GM12878 (cell line): ENCODE measurements at regions not wholly inside any gene's neighbourhood (a gene's known extent, or its start where the extent isn't known, plus 50 kb on each side); places are given as distances from the start of the nearest gene placed in this dataset.
"Not testable (repeated sequence)": the region's sequence is repeated elsewhere in the genome, so short reads cannot be mapped to it uniquely, and the experiment has no call there.

Source experiments
- ATAC-seq: fragments of 200-7000 bp; cut with Tn5 transposase; 3 replicates; pipeline ENCODE4 v1.9.1; 2020; ENCODE audit warnings: mild to moderate bottlenecking, moderate library complexity
- BruUV-seq: library from RNA; stranded (reverse); fragments of 400-500 nt; replicated peaks from 2 replicates; lab custom pipeline; 2021; lab: Mats Ljungman, UMichigan
- CTCF ChIA-PET: fragments of 300-600 bp; sonication (Branson Sonifier 250); formaldehyde crosslinking; extraction: SDS; loops from one replicate; lab custom pipeline; 2021; ENCODE audit warnings: inconsistent platforms; lab: Yijun Ruan, JAX
- POLR2A ChIA-PET: fragments of 350-600 bp; formaldehyde crosslinking; extraction: SDS; loops from one replicate; lab custom pipeline; 2021; ENCODE audit warnings: inconsistent platforms; lab: Charles Lee
- RAD21 ChIA-PET: fragments of 300-600 bp; sonication (Branson Sonifier 250); formaldehyde crosslinking; loops from one replicate; lab custom pipeline; 2023; ENCODE audit warnings: antibody characterized with exemption; ENCODE audit not compliant: unreplicated experiment; lab: Charles Lee
- SMC1A ChIA-PET: fragments of 300-600 bp; sonication (Branson Sonifier 250); formaldehyde crosslinking; loops from one replicate; lab custom pipeline; 2023; ENCODE audit not compliant: unreplicated experiment, uncharacterized antibody; lab: Charles Lee
- DNase-seq: peaks from one replicate; pipeline ENCODE4 v3.0.0-alpha.2; 2011; ENCODE audit warnings: low read depth, low spot score
- FAIRE-seq: peaks from 3 replicates; lab custom pipeline; 2011; peaks lifted over from hg19 to GRCh38; lab: Jason Lieb, UNC
- H2AFZ ChIP-seq: 2 replicates; pipeline ENCODE4 v1.6.0; 2011; ENCODE audit warnings: low read depth, low read length, control low read depth; ENCODE audit not compliant: control insufficient read depth
- H3K27ac ChIP-seq: 2 replicates; pipeline ENCODE4 v1.5.1; 2011; ENCODE audit warnings: control low read depth; ENCODE audit not compliant: control insufficient read depth, insufficient read depth
- H3K27me3 ChIP-seq, 2 experiments: replicated peaks in 1 of 2; 2 replicates each; pipeline versions ENCODE4 v1.6.0 to v1.6.1; 2011; ENCODE audit warnings: low read length in 1 of 2; ENCODE audit not compliant: control insufficient read depth in 2 of 2, insufficient read depth in 2 of 2
- H3K36me3 ChIP-seq, 2 experiments: 2 replicates each; pipeline ENCODE4 v1.5.1; 2011; ENCODE audit warnings: low read length in 1 of 2; ENCODE audit not compliant: control insufficient read depth in 2 of 2, insufficient read depth in 2 of 2
- H3K4me1 ChIP-seq: 2 replicates; pipeline ENCODE4 v1.6.1; 2011; ENCODE audit warnings: mild to moderate bottlenecking, low read length, moderate library complexity, mixed read lengths; ENCODE audit not compliant: control insufficient read depth, insufficient read depth
- H3K4me2 ChIP-seq: 2 replicates; pipeline ENCODE4 v1.6.0; 2011; ENCODE audit warnings: control low read depth; ENCODE audit not compliant: control insufficient read depth, insufficient read depth
- H3K4me3 ChIP-seq: fragments of 200-600 bp; sonication (generic); 2 replicates; pipeline ENCODE4 v1.5.1; 2016
- H3K79me2 ChIP-seq: 2 replicates; pipeline ENCODE4 v1.6.0; 2011; ENCODE audit warnings: low read length; ENCODE audit not compliant: control insufficient read depth, insufficient read depth
- H3K9ac ChIP-seq: 2 replicates; pipeline ENCODE4 v1.8.0; 2011; ENCODE audit warnings: low read length, control low read depth, mixed read lengths; ENCODE audit not compliant: control insufficient read depth, insufficient read depth
- H3K9me3 ChIP-seq: replicated peaks from 3 replicates; pipeline ENCODE4 v1.5.1; 2011; ENCODE audit warnings: mild to moderate bottlenecking, low read length; ENCODE audit not compliant: control insufficient read depth, insufficient read depth
- H4K20me1 ChIP-seq: 2 replicates; pipeline ENCODE4 v1.6.0; 2011; ENCODE audit not compliant: control insufficient read depth, insufficient read depth
- WGBS: methylation state at CpG from one replicate; pipeline ENCODE4 v1.1.6; 2016; ENCODE audit warnings: low lambda C conversion rate; ENCODE audit not compliant: insufficient replicate concordance, insufficient coverage; ENCODE audit errors: missing lambda C conversion rate; 5-methylcytosine and 5-hydroxymethylcytosine counted together
- in situ Hi-C: fragments of 300-500 bp; cut with MboI; formaldehyde crosslinking; loops from 9 replicates; pipeline ENCODE4 v1.14.3; 2018; ENCODE audit warnings: mixed read lengths
- intact Hi-C: fragments of 100-400 bp; cut with micrococcal nuclease; formaldehyde crosslinking; loops from one replicate; pipeline ENCODE4 v1.14.2; 2022; ENCODE audit not compliant: unreplicated experiment

DNA sequence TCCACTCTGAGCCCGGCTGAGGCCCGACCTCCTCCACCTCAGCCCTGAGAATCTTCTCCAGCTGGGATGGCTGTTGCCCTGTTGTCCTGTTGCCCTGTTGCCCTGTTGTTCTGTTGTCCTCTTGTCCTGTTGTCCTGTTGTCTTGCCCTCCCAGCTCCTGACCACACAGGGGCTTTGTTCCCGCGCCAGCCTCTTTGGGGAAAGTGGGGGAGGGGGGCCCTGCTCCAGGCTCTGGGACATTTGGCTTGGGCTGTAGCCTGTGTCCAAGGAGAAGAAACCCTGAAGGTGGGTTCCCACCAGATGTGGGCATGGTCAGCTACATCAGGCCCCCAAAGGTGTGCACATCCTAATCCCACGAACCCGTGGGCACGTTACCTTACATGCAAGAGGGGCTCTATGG, 113.5 kb upstream of the FAM20C start:
- intact Hi-C loops, H3K9me3 ChIP-seq, RAD21 ChIA-PET, H2AFZ ChIP-seq, in situ Hi-C loops, SMC1A ChIA-PET, H3K27me3 ChIP-seq, H3K4me1 ChIP-seq, H3K9ac ChIP-seq, FAIRE-seq, BruUV-seq, CTCF ChIA-PET, ATAC-seq, H3K79me2 ChIP-seq, H3K4me3 ChIP-seq, H3K36me3 ChIP-seq, POLR2A ChIA-PET, H4K20me1 ChIP-seq, H3K4me2 ChIP-seq, H3K27ac ChIP-seq, DNase-seq: not testable (repeated sequence)
- WGBS = 40% methylated on average over 5 of the region's 7 CpGs

DNA sequence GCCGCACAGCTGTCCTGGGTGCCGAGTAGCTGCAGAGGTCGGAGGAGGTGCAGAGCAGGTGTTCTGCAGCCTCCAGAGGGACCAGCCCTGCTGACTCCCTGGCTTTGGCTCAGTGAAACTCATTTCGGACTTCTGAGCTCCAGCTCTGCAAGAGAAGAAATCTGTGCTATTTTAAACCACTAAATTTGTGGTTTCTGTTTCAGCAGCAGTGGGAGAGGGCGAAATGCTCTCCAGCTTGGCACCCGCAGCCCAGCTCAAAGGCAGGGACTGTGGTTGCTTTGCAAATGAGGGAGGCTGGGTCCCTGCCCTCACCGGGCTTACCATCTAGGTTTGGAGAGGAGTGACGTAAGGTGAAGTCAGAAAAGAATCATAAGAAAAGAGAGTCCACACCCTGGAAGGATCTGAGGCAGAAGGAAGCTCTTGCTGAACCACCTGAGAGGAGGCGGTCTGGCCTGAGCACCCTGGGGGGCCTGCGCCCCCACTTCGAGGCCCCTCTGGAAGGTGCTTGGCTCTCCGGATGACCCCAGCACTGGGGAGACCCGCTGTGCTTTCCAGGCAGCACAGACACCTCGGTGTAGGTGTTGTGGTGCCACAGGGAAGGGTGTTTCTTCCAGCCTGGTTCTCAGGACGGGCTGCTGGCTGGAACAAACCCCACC, 112.8 kb upstream of the FAM20C start:
- intact Hi-C loops, H3K79me2 ChIP-seq, H3K27ac ChIP-seq, FAIRE-seq, SMC1A ChIA-PET, H3K36me3 ChIP-seq, H3K4me1 ChIP-seq, DNase-seq, CTCF ChIA-PET, H3K9ac ChIP-seq, H4K20me1 ChIP-seq, H2AFZ ChIP-seq, in situ Hi-C loops, H3K4me2 ChIP-seq, H3K9me3 ChIP-seq, BruUV-seq, H3K27me3 ChIP-seq, ATAC-seq, RAD21 ChIA-PET, H3K4me3 ChIP-seq, POLR2A ChIA-PET: not testable (repeated sequence)
- WGBS = 31% methylated on average over 7 of the region's 15 CpGs
